NB4 (cell line): ENCODE measurements at regions not wholly inside any gene's neighbourhood (a gene's known extent, or its start where the extent isn't known, plus 50 kb on each side); places are given as distances from the start of the nearest gene placed in this dataset.
"Not testable (repeated sequence)": the region's sequence is repeated elsewhere in the genome, so short reads cannot be mapped to it uniquely, and the experiment has no call there.

Experiments used
- DNase-seq: peaks from one replicate; pipeline ENCODE4 v3.0.0; 2010; ENCODE audit warnings: low read depth
- H3K4me3 ChIP-seq: one replicate; pipeline ENCODE4 v1.5.1; 2011; ENCODE audit warnings: mild to moderate bottlenecking, low read depth, low read length, moderate library complexity
- CTCF ChIP-seq: IDR thresholded peaks from one replicate; pipeline ENCODE4 v1.5.1; 2012; ENCODE audit warnings: low read depth, low read length
- MYC ChIP-seq: IDR thresholded peaks from 2 replicates; pipeline ENCODE4 v1.6.1; 2011; ENCODE audit warnings: low read depth, low read length
- POLR2A ChIP-seq: IDR thresholded peaks from 2 replicates; pipeline ENCODE4 v1.6.1; 2011; ENCODE audit warnings: mild to moderate bottlenecking; ENCODE audit not compliant: insufficient read length; ENCODE audit errors: extremely low read depth
- TF ChIP-seq, protein P1 (sequence below): IDR thresholded peaks from 2 replicates; pipeline ENCODE4 v1.6.1; 2011; ENCODE audit warnings: low read depth, low read length

- TF ChIP-seq CTCF (no peak), POLR2A (no peak), MYC (no peak)
- TF ChIP-seq, protein P1, sequence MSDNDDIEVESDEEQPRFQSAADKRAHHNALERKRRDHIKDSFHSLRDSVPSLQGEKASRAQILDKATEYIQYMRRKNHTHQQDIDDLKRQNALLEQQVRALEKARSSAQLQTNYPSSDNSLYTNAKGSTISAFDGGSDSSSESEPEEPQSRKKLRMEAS: no peak
- H3K4me3 ChIP-seq: no peak overlapping the region
- no peak for DNase-seq
Measured at GRCh38 chr13:89407357-89407756, 1736.2 kb downstream of the SLITRK5 start.

DNA sequence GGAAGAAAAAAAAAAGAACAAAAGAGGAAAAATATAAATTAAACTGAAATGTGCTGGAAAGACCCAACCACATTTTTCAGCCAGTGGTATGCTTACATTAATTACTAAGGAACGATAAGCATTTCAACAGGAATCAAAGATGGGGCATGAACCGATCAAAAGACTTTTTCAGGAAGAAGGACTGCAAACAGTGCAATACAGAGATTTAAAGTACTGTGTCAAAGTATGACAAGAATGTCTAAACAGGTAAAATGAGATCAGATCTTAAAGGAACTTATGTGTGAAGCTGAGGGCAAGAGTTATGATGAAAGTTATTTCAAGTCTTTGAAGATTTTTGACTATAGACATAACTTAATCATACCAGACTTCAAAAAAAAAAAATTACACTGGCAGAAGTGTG, 1761.8 kb downstream of the SLITRK5 start:
- no peak for DNase-seq
- TF ChIP-seq, protein P1: no peak
- no peak for TF ChIP-seq MYC
- TF ChIP-seq POLR2A: no peak
- no peak for TF ChIP-seq CTCF
- no peak overlapping the region for H3K4me3 ChIP-seq

- H3K4me3 ChIP-seq: not testable (repeated sequence)
- peak; percentile 17 for DNase-seq
Measured at GRCh38 chr13:89434624-89435023, 1763.5 kb downstream of the SLITRK5 start.

DNA sequence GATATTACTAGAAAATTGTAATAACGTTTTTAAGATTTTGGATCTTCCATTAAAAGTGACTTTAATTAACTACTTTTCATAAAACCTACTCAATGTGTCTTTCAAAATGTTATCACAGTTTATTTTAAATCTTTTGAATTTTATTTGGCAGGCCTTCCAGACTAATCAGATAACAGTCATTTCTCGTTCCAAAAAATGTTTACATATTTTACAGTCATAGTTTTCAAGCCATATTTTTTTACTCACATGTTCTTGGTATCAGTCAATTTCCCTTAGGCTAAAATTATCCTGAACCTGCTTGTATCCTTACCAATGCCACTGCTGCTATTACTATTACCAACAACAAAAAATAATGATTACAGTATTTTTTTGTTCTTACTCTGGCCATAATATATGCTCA, 1783.5 kb downstream of the SLITRK5 start:
- TF ChIP-seq MYC (no peak), CTCF (no peak), POLR2A (no peak)
- TF ChIP-seq, protein P1: no peak
- no peak overlapping the region for H3K4me3 ChIP-seq
- DNase-seq: no peak

GRCh38 chr13:89455225-89455624, 1784.1 kb downstream of the SLITRK5 start:
- TF ChIP-seq MYC (no peak), POLR2A (no peak), CTCF (no peak)
- TF ChIP-seq, protein P1: no peak
- no peak for DNase-seq
- H3K4me3 ChIP-seq: no peak overlapping the region

GRCh38 chr13:89455741-89456140, 1784.6 kb downstream of the SLITRK5 start:
- TF ChIP-seq POLR2A (no peak), CTCF (no peak), MYC (no peak)
- TF ChIP-seq, protein P1: no peak
- H3K4me3 ChIP-seq: no peak overlapping the region
- DNase-seq: no peak
